PFSK-1 (cell line): ENCODE measurements at regions not wholly inside any gene's neighbourhood (a gene's known extent, or its start where the extent isn't known, plus 50 kb on each side); places are given as distances from the start of the nearest gene placed in this dataset.

ENCODE experiments used
- POLR2AphosphoS5 ChIP-seq: IDR thresholded peaks from 2 replicates; pipeline ENCODE4 v1.6.1; 2012; ENCODE audit warnings: low read depth, mild to moderate bottlenecking, control low read depth, low read length, moderate library complexity
- TAF1 ChIP-seq: IDR thresholded peaks from 2 replicates; pipeline ENCODE4 v1.6.1; 2012; ENCODE audit warnings: low read length, control low read depth, borderline replicate concordance; ENCODE audit not compliant: insufficient read depth

DNA sequence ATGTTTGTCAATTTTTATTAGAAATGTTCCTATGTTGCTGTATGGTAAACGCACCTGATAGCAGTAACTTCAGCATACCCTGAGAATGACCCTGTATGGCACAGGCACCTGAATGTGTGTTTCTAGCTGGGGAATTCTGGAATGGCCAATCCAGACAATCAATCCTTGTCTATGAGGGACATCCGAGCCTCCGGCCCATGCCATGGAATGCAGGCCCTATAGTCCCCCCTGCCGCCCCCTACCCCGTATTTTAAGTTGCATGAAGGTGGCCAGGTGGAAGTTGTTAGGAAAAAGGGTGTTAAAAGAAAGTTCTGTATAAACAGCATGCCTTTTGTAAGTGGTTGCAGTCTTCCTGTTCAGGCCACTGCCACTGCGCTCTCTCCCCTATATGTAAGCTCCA, 595.9 kb downstream of the DSC3 start:
- TF ChIP-seq POLR2AphosphoS5 (no peak), TAF1 (no peak)
